ENCODE measurements at regions not wholly inside any gene's neighbourhood (a gene's known extent, or its start where the extent isn't known, plus 50 kb on each side); places are given as distances from the start of the nearest gene placed in this dataset.
"Not testable (repeated sequence)": the region's sequence is repeated elsewhere in the genome, so short reads cannot be mapped to it uniquely, and the experiment has no call there.

GRCh38 chr12:11978726-11979384 lies 91.9 kb upstream of the BCL2L14 start:
- DNase-seq (ENCODE audit: low read depth in 2 of 3, low spot score in 2 of 3): no peak

DNA sequence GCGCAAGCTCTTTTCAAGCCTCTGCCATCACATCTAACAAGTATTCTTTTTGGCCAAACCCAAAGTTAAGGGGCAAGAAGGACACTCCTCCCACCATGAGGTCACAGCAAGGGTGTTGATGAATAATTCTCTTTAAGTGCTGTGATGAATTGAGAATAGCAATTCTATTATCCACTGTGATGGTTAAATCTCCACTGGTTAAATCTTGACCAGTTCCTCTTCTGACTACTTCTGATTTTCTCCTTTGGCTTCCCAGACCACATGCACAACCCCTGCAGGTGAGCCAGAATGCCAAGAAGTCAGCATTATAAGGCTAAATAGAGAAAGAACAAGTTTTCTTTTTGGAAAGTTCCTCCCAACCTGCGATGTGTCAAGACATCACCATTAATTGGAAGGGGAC lies 90.6 kb upstream of the BCL2L14 start:
- DNase-seq (ENCODE audit: low read depth in 2 of 3, low spot score in 2 of 3): no peak

- DNase-seq (ENCODE audit: low read depth in 2 of 3, low spot score in 2 of 3): peak in 2 of 3 experiments; percentile 37 to 38
These were observed 89.5 kb upstream of the BCL2L14 start for GRCh38 chr12:11981121-11981733.

GRCh38 chr12:11984417-11984816 lies 86.3 kb upstream of the BCL2L14 start:
- no peak for DNase-seq (ENCODE audit: low read depth in 2 of 3, low spot score in 2 of 3)

- no peak for DNase-seq (ENCODE audit: low read depth in 2 of 3, low spot score in 2 of 3)
These were observed 84.6 kb upstream of the BCL2L14 start for GRCh38 chr12:11986165-11986564.

DNA sequence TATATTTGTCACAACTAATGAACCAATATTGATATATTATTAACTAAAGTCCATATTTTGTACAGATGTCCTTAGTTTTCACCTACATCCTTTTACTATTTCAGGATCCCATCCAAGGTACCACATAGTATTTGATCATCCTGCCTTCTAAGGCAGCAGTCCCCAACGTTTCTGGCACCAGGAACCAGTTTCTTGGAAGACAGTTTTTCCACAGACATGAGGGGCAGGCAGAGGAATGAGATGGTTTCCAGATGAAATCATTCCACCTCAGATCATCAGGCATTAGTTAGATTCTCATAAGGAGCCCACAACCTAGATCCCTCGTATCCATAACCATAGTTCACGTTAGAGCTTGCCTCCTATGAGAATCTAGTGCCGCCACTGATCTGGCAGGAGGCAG lies 82.8 kb upstream of the BCL2L14 start:
- DNase-seq (ENCODE audit: low read depth in 2 of 3, low spot score in 2 of 3): no peak

- no peak for DNase-seq (ENCODE audit: low read depth in 2 of 3, low spot score in 2 of 3)
These were observed 79.1 kb upstream of the BCL2L14 start for GRCh38 chr12:11991604-11992003.

DNA sequence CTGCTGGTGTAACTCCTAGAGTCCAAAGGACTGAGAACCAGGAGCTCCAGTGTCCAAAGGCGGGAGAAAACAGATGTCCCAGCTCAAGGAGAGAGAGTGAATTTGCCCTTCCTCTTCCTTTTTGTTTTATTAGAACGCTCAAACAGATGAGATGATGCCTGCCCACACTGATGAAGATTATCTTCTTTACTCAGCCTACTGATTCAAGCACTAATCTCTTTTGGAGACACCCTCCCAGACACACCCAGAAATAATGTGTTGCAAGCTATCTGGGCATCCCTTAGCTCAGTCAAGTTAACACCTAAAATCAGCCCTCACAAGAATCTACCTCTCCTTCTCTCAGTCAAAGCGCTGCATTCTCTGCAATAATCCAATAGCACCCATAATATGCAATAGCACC lies 78.2 kb upstream of the BCL2L14 start:
- no peak for DNase-seq (ENCODE audit: low read depth in 2 of 3, low spot score in 2 of 3)

GRCh38 chr12:11998307-11998943 lies 72.3 kb upstream of the BCL2L14 start:
- DNase-seq (ENCODE audit: low read depth in 2 of 3, low spot score in 2 of 3): not testable (repeated sequence)

DNA sequence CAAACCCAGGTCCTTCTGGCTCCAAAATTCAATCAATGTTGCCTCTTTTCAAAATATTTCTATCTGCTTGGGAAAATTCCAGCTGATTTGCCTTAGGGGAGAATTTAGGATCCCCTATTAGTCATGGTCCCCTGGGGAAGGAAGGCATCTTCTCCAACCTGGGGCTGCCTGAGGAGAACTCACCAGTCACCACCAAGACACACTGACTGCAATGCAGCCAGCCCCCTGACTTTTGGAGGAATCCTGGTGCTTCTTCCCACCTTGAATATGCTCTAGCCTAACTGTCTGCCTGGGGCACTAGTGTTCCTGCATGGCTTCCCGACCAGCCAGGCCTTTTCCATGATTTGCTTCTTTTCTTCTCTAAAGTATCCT lies 71.8 kb upstream of the BCL2L14 start:
- no peak for DNase-seq (ENCODE audit: low read depth in 2 of 3, low spot score in 2 of 3)

DNA sequence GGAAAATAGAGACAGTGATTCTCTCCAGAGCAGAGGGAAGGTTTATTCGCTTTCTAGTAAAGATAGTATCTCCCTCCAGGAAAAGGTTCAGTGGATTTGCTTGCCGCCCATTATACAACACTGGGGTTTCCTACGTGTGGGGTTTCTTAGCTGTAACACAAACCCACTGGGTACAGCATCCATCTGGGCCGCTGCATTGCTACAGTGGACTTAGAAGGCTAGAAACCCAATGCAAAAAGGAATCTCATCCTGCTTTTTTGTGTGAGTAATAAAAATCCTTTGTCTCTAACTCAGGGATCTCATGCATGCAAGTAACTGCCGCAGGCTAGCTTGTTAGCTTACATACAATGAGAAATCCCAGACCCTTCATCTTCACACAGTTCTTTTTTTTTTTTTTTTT lies 67.1 kb upstream of the BCL2L14 start:
- DNase-seq (ENCODE audit: low read depth in 2 of 3, low spot score in 2 of 3): no peak

GRCh38 chr12:12004524-12004923 lies 66.2 kb upstream of the BCL2L14 start:
- no peak for DNase-seq (ENCODE audit: low read depth in 2 of 3, low spot score in 2 of 3)

GRCh38 chr12:12007001-12007712 lies 63.6 kb upstream of the BCL2L14 start:
- DNase-seq (ENCODE audit: low read depth in 2 of 3, low spot score in 2 of 3): peak in 2 of 3 experiments; percentile 60 to 66

- no peak for DNase-seq (ENCODE audit: low read depth in 2 of 3, low spot score in 2 of 3)
These were observed 63.0 kb upstream of the BCL2L14 start for GRCh38 chr12:12007713-12008231.

DNA sequence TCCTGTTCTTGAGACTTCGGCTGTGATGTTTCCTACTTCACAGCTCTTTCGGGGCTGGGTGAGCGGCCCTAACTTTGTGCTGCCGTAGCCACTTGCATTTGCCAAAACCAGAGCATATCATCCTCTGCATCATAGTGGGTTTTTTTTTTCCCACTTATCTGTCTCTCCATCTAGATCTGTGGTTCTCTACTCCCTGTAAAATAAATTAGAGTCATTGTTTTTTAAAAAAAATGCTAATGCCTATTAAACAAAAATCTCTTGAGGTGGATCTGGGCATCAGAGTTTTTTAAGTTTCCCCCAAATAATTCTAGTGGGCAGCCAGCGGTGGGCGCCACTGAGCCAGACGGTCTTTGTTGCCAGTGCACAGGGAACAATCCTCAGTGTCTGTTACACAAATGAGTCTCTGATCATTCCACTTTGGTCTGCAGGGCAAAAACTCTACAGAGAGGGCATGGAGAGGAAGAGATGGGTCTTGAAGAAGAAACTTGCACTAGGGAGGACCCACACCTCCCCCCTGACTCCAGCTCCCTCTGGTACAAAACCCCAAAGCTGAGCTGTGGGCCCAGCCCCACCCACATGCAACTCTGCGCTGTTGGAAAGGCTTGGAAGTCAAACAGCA lies 62.4 kb upstream of the BCL2L14 start:
- no peak for DNase-seq (ENCODE audit: low read depth in 2 of 3, low spot score in 2 of 3)

DNA sequence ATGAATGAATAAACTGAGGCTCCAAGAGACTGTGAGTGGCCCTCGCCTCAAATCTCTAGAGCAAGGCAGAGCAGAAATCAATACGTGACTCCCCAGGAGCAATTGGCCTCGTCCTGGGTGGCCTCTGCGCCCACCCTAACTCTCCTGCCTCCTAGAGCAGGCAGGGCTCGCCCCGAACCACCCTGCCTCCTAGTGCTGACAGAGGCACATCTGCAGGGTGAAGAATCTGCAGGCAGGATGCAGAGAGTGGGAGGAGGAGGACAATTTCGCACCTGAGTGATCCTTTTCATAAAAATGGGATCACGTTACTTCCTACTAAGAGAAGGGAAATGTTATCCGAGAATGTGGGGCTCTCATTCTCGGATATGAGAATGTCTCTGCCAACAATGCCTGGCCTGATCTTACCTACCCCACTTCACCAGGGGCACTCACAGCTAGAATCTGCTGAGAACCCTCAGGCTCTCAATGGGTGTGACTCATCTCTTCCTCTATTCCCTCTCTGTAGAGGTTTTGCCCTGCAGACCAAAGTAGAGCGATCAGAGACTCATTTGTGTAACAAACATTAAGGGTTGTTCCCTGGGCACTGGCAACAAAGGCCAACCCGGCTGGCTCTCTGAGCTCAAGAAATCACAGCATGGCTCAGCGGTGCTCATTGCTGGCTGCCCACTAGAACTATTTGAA lies 61.7 kb upstream of the BCL2L14 start:
- DNase-seq (ENCODE audit: low read depth in 2 of 3, low spot score in 2 of 3): peak in 1 of 3 experiments; percentile 31

DNA sequence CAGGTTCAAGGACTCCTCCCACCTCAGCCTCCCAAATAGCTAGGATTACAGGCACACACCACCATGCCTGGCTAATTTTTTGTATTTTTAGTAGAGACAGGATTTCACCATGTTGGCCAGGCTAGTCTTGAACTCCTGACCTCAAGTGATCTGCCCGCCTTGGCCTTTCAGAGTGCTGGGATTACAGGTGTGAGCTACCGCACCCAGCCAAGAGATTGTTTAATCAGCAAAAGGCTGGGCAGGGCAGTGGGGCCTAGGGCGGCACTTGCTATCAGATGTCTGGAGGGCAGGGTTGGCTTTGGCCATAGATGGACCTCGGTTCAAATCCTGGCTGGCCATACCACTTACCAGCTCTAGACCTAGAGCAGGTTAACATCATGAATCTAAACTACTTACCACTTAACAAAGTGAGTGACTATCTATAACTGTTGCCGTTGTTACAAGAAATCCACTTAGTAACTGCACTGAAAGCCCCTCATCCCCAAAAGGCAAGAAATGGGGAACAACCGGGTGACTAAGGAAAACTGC lies 60.9 kb upstream of the BCL2L14 start:
- DNase-seq (ENCODE audit: low read depth in 2 of 3, low spot score in 2 of 3): not testable (repeated sequence)

DNA sequence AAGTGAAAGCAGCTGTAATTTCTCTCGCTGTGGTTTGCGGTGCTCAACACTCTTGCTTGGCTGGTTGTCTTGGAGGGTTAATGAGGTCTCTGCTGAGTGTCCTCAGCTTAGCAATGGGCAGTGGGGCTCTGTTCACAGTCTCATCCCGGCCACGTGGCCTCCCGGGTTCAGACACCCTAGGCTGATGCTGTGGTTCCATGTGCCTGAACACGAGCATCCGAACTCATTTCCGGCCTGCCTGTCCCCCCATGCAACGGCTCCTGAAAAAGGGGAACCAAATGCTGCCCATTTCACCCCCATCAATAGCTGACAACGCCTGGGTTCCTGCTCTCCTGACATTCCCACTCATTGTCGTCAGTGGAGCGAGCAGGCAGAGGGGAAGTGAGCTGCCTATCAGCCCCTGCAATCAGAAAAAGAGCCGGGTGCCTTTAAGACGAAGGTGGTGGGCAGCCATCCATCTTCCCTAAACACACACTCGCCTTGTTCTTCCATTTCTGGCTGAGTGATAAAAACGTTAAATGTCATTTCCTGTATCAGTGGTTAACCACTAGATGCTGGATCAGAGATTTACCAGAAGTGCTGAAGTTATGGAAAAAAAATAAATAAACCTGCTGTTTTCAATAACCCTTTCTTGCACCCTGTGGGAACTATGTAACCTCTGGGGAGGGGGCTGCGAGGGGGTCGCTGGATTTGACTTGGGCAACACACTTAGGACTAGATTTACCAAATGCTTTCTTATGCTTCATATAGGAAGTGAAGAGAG lies 60.3 kb upstream of the BCL2L14 start:
- DNase-seq (ENCODE audit: low read depth in 2 of 3, low spot score in 2 of 3): peak in 2 of 3 experiments; percentile 48 to 50

GRCh38 chr12:12011880-12012260 lies 58.9 kb upstream of the BCL2L14 start:
- no peak for DNase-seq (ENCODE audit: low read depth in 2 of 3, low spot score in 2 of 3)
